Trophoblast cell (in vitro differentiated cells and primary cell): ENCODE measurements at regions not wholly inside any gene's neighbourhood (a gene's known extent, or its start where the extent isn't known, plus 50 kb on each side); places are given as distances from the start of the nearest gene placed in this dataset.
A peak's percentile ranks its signal among the peaks of the same experiment; 100 is the strongest.

Experiments used
- DNase-seq, 2 donors: peaks; one replicate each; pipeline ENCODE4 v3.0.0-alpha.2; 2016
- H2AFZ ChIP-seq: 2 replicates; pipeline ENCODE4 v1.6.1; 2013; ENCODE audit warnings: low read length, moderate library complexity, mild to moderate bottlenecking; ENCODE audit not compliant: insufficient read depth, poor library complexity
- H2AK5ac ChIP-seq: 2 replicates; pipeline ENCODE4 v1.6.1; 2013; ENCODE audit warnings: mild to moderate bottlenecking, low read length
- H2BK120ac ChIP-seq: 2 replicates; pipeline ENCODE4 v1.6.1; 2013; ENCODE audit warnings: low read length, mild to moderate bottlenecking, moderate library complexity; ENCODE audit not compliant: insufficient read depth, poor library complexity
- H2BK12ac ChIP-seq: 2 replicates; pipeline ENCODE4 v1.6.1; 2013; ENCODE audit warnings: mild to moderate bottlenecking, low read length, moderate library complexity
- H2BK5ac ChIP-seq: 2 replicates; pipeline ENCODE4 v1.6.1; 2013; ENCODE audit warnings: low read length, low read depth, moderate library complexity, mild to moderate bottlenecking; ENCODE audit not compliant: poor library complexity
- H3K14ac ChIP-seq: 2 replicates; pipeline ENCODE4 v1.6.1; 2013; ENCODE audit warnings: mild to moderate bottlenecking, low read length
- H3K18ac ChIP-seq: 2 replicates; pipeline ENCODE4 v1.6.1; 2013; ENCODE audit warnings: mild to moderate bottlenecking, low read length
- H3K23ac ChIP-seq: 2 replicates; pipeline ENCODE4 v1.6.1; 2013; ENCODE audit warnings: low read length
- H3K27ac ChIP-seq: 2 replicates; pipeline ENCODE4 v1.5.1; 2013; ENCODE audit warnings: low read depth, mild to moderate bottlenecking, inconsistent platforms, low read length, moderate library complexity
- H3K27me3 ChIP-seq: 2 replicates; pipeline ENCODE4 v1.6.1; 2013; ENCODE audit warnings: inconsistent platforms, mild to moderate bottlenecking, low read length, moderate library complexity; ENCODE audit not compliant: insufficient read depth
- H3K36me3 ChIP-seq, 2 experiments: 1 replicate in 1 of 2; 2 replicates in 1 of 2; pipeline ENCODE4 v1.6.1; 2013; ENCODE audit warnings: low read length in 2 of 2, mild to moderate bottlenecking in 2 of 2, moderate library complexity in 1 of 2; ENCODE audit not compliant: insufficient read depth in 2 of 2, control insufficient read depth in 1 of 2
- H3K4ac ChIP-seq: 2 replicates; pipeline ENCODE4 v1.6.1; 2013; ENCODE audit warnings: low read depth, mild to moderate bottlenecking, low read length, moderate library complexity
- H3K4me1 ChIP-seq, 2 experiments: 1 replicate in 1 of 2; 2 replicates in 1 of 2; pipeline ENCODE4 v1.6.1; 2013; ENCODE audit warnings: low read length in 2 of 2, mild to moderate bottlenecking in 2 of 2, moderate library complexity in 1 of 2; ENCODE audit not compliant: insufficient read depth in 2 of 2, control insufficient read depth in 1 of 2
- H3K4me2 ChIP-seq: 2 replicates; pipeline ENCODE4 v1.6.1; 2013; ENCODE audit warnings: inconsistent platforms, mild to moderate bottlenecking, low read length, moderate library complexity
- H3K4me3 ChIP-seq: 2 replicates; pipeline ENCODE4 v1.5.1; 2013; ENCODE audit warnings: mild to moderate bottlenecking, low read depth, low read length, inconsistent platforms
- H3K79me1 ChIP-seq: one replicate; pipeline ENCODE4 v1.6.1; 2013; ENCODE audit warnings: low read length
- H3K79me2 ChIP-seq: 2 replicates; pipeline ENCODE4 v1.6.1; 2013; ENCODE audit warnings: low read length, mild to moderate bottlenecking; ENCODE audit not compliant: control insufficient read depth, insufficient read depth, poor library complexity
- H3K9ac ChIP-seq: 2 replicates; pipeline ENCODE4 v1.6.1; 2013; ENCODE audit warnings: mild to moderate bottlenecking, low read length
- H3K9me3 ChIP-seq: 2 replicates; pipeline ENCODE4 v1.6.1; 2013; ENCODE audit warnings: low read depth, mild to moderate bottlenecking, control low read depth, inconsistent platforms, low read length; ENCODE audit not compliant: insufficient read depth
- H4K12ac ChIP-seq: 2 replicates; pipeline ENCODE4 v1.6.1; 2013; ENCODE audit warnings: low read depth, mild to moderate bottlenecking, low read length, moderate library complexity
- H4K8ac ChIP-seq: 2 replicates; pipeline ENCODE4 v1.6.1; 2013; ENCODE audit warnings: low read depth, mild to moderate bottlenecking, low read length, moderate library complexity
- H4K91ac ChIP-seq: one replicate; pipeline ENCODE4 v1.6.1; 2013; ENCODE audit warnings: low read depth, mild to moderate bottlenecking, low read length, moderate library complexity
- WGBS: extraction: QIAGEN DNeasy Blood & Tissue Kit; methylation state at CpG from one replicate; pipeline ENCODE4 v1.1.7; 2013; ENCODE audit warnings: missing lambda C conversion rate; ENCODE audit not compliant: insufficient read length, insufficient coverage; ENCODE audit errors: extremely low coverage; 5-methylcytosine and 5-hydroxymethylcytosine counted together

DNA sequence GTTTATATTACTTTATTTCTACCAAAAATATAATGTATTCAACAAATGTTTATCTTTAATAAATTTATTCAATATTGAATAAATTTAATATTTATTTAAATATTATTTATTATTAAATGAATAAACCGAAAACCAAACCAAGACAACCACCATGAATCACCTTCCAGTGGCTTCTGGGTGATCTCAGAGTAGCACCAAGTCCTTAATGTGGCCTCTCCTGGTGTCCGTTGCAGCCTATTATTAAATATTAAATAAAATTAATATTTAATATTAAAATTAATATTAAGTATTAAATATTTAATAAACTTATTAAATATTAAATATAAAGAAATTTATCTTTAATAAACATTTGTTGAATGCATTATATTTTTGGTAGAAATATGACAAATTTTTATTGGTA, 143.3 kb upstream of the PLPP4 start:
- no peak overlapping the region for H4K12ac ChIP-seq
- H3K4me3 ChIP-seq = no peak overlapping the region
- no peak overlapping the region for H2BK5ac ChIP-seq
- H3K79me2 ChIP-seq = no peaks in the 10 kb centered on the region
- no peak overlapping the region for H2AFZ ChIP-seq
- no peak overlapping the region for H4K91ac ChIP-seq
- no peak overlapping the region for H3K9ac ChIP-seq
- no peak overlapping the region for H3K4ac ChIP-seq
- H3K9me3 ChIP-seq = no peaks in the 10 kb centered on the region
- peaks cover 0 to under 1% of the 10 kb centered on the region in 2 experiments for H3K4me1 ChIP-seq
- H2AK5ac ChIP-seq = no peak overlapping the region
- no peaks in the 10 kb centered on the region for H3K36me3 ChIP-seq
- no peak overlapping the region for H3K23ac ChIP-seq
- H4K8ac ChIP-seq = no peak overlapping the region
- H3K4me2 ChIP-seq = no peak overlapping the region
- H3K27me3 ChIP-seq = no peaks in the 10 kb centered on the region
- H3K79me1 ChIP-seq = no peaks in the 10 kb centered on the region
- H3K27ac ChIP-seq = no peak overlapping the region
- H3K18ac ChIP-seq = no peak overlapping the region
- H2BK120ac ChIP-seq = no peak overlapping the region
- H3K14ac ChIP-seq = no peak overlapping the region
- WGBS = no CpG with 5 or more reads among the region's 2 CpGs
- DNase-seq = no peak
- H2BK12ac ChIP-seq = no peak overlapping the region

DNA sequence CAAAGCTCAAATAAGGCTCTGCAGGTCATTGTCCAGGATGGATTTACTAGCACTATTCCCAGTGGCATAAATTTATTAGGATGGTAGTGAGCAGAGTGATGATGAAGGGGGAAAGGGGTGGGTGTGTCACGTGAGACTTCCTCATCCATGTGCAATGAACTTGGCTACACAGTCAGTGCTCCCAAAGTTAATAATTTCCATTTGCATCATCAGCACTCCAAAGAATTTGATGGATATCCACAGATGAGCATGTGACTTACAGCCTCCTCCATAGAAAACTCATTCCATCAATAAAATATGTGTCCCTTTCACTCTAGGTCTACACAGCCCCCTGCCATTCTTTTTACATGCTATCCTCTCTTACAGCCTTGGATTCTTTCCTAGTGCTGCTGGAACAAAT, 142.6 kb upstream of the PLPP4 start:
- Histone ChIP-seq H4K12ac (no peak overlapping the region), H2BK12ac (no peak overlapping the region), H3K9ac (no peak overlapping the region), H3K4me1 (peaks cover 2 to 6% of the 10 kb centered on the region in 2 experiments), H3K79me2 (no peaks in the 10 kb centered on the region), H3K9me3 (no peaks in the 10 kb centered on the region), H3K23ac (no peak overlapping the region), H2BK5ac (no peak overlapping the region), H3K4me2 (no peak overlapping the region), H3K14ac (no peak overlapping the region), H3K36me3 (no peaks in the 10 kb centered on the region), H3K4ac (no peak overlapping the region), H3K27me3 (no peaks in the 10 kb centered on the region), H3K79me1 (no peaks in the 10 kb centered on the region), H3K27ac (no peak overlapping the region), H4K8ac (no peak overlapping the region), H2BK120ac (no peak overlapping the region), H3K4me3 (no peak overlapping the region), H2AFZ (no peak overlapping the region), H3K18ac (no peak overlapping the region), H2AK5ac (no peak overlapping the region), H4K91ac (no peak overlapping the region)
- no peak for DNase-seq
- no CpG with 5 or more reads among the region's 1 CpG for WGBS

DNA sequence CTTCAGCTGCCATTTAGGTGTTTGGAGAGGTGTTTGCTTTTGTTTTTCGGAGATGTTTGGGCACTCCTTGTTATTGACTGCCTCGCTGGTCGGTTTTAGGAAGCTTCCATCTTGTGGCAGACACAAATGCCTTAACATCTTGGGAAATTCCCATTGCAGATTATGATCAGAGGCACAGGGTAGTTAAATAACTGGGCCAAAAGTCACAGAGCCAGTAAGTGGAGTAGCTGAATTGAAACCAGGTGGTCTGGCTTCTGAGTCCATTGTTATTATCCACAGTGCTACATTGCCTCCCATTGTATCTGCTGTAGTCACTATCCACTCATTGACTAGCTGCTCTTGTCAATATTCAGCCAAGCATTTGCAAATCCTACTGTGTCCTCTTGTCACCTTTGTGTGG, 138.2 kb upstream of the PLPP4 start:
- no CpG with 5 or more reads among the region's 3 CpGs for WGBS

DNA sequence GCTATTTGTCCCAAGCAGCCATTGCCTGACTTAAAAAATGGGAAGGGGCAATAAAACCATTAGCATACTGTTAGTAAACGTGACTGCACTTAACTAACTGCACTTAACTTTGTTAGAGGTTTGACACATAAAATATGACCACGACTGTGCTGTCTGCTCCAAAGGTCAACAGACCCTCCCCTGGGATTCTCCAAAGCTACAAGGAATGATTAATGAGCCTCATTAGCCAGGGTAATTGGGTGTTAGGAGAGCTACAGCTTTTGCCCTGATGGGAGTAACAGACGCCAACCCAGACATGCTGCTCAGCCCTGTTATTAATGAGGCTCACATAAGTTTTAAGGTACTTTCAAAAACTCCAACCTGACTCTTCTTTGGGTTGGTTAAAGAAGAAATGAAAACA, 129.4 kb upstream of the PLPP4 start:
- no peak overlapping the region for H3K4ac ChIP-seq
- WGBS = no CpG with 5 or more reads among the region's 3 CpGs

More for the DNA sequence above, 138.2 kb upstream of the PLPP4 start:
- no peaks in the 10 kb centered on the region for H3K79me2 ChIP-seq
- no peak overlapping the region for H3K4me2 ChIP-seq
- H3K14ac ChIP-seq = no peak overlapping the region
- no peak overlapping the region for H2BK120ac ChIP-seq
- H4K8ac ChIP-seq = no peak overlapping the region
- no peak overlapping the region for H3K18ac ChIP-seq
- H3K27ac ChIP-seq = no peak overlapping the region
- H3K4me3 ChIP-seq = no peak overlapping the region
- no peaks in the 10 kb centered on the region for H3K27me3 ChIP-seq
- no peaks in the 10 kb centered on the region for H3K9me3 ChIP-seq
- H3K23ac ChIP-seq = no peak overlapping the region
- no peak overlapping the region for H4K91ac ChIP-seq
- H2BK12ac ChIP-seq = no peak overlapping the region
- peak in 1 of 2 donors; percentile 56 for DNase-seq
- no peak overlapping the region for H4K12ac ChIP-seq
- no peaks in the 10 kb centered on the region for H3K36me3 ChIP-seq
- H3K4ac ChIP-seq = no peak overlapping the region
- peaks cover 2 to 6% of the 10 kb centered on the region in 2 experiments for H3K4me1 ChIP-seq
- no peak overlapping the region for H2BK5ac ChIP-seq
- no peak overlapping the region for H3K9ac ChIP-seq
- H2AFZ ChIP-seq = no peak overlapping the region
- H3K79me1 ChIP-seq = no peaks in the 10 kb centered on the region
- no peak overlapping the region for H2AK5ac ChIP-seq

More for the DNA sequence above, 129.4 kb upstream of the PLPP4 start:
- Histone ChIP-seq H3K4me3 (no peak overlapping the region), H3K27me3 (no peaks in the 10 kb centered on the region), H3K79me1 (no peaks in the 10 kb centered on the region), H4K12ac (no peak overlapping the region), H3K18ac (no peak overlapping the region), H3K79me2 (no peaks in the 10 kb centered on the region), H2BK12ac (no peak overlapping the region), H4K91ac (no peak overlapping the region), H3K9ac (no peak overlapping the region), H2AFZ (no peak overlapping the region), H3K9me3 (no peaks in the 10 kb centered on the region), H3K14ac (no peak overlapping the region), H3K4me2 (no peak overlapping the region), H4K8ac (no peak overlapping the region), H3K4me1 (no peaks in the 10 kb centered on the region), H2AK5ac (no peak overlapping the region), H2BK5ac (no peak overlapping the region), H2BK120ac (no peak overlapping the region), H3K23ac (no peak overlapping the region), H3K27ac (no peak overlapping the region), H3K36me3 (no peaks in the 10 kb centered on the region)
- DNase-seq = no peak
